WTC11 (cell line): ENCODE measurements at regions not wholly inside any gene's neighbourhood (a gene's known extent, or its start where the extent isn't known, plus 50 kb on each side); places are given as distances from the start of the nearest gene placed in this dataset.
A peak's percentile ranks its signal among the peaks of the same experiment; 100 is the strongest.

Source experiments
- ATAC-seq: fragments of 200-7000 bp; cut with Tn5 transposase; 2 replicates; pipeline ENCODE4 v1.10.0; 2021; ENCODE audit warnings: mild to moderate bottlenecking, moderate library complexity
- CTCF ChIA-PET: fragments of 300-600 bp; sonication (Branson Sonifier 250); formaldehyde crosslinking; loops from one replicate; lab custom pipeline; 2021; ENCODE audit warnings: antibody characterized with exemption; lab: Charles Lee
- POLR2A ChIA-PET: fragments of 350-600 bp; sonication (Branson Sonifier 250); formaldehyde crosslinking; loops from one replicate; lab custom pipeline; 2021; ENCODE audit warnings: antibody characterized with exemption; lab: Charles Lee
- DNase-seq: peaks from one replicate; pipeline ENCODE4 v3.0.0; 2021; ENCODE audit warnings: low spot score
- H3K27ac Mint-ChIP-seq: 2 replicates; pipeline ENCODE4 v1.8.0; 2021; ENCODE audit warnings: mixed read lengths
- H3K27me3 Mint-ChIP-seq: 2 replicates; pipeline ENCODE4 v1.8.0; 2021; ENCODE audit warnings: low read depth, mild to moderate bottlenecking, moderate library complexity, mixed read lengths
- H3K36me3 Mint-ChIP-seq: 2 replicates; pipeline ENCODE4 v1.8.0; 2021; ENCODE audit warnings: mixed read lengths
- H3K4me1 Mint-ChIP-seq: 2 replicates; pipeline ENCODE4 v1.8.0; 2022; ENCODE audit warnings: mixed read lengths
- H3K4me3 Mint-ChIP-seq: 2 replicates; pipeline ENCODE4 v1.8.0; 2021; ENCODE audit warnings: mild to moderate bottlenecking, moderate library complexity, mixed read lengths
- H3K9me3 Mint-ChIP-seq: 2 replicates; pipeline ENCODE4 v1.8.0; 2021; ENCODE audit warnings: mixed read lengths
- ATF1 ChIP-seq: sonication (generic); formaldehyde crosslinking; IDR thresholded peaks from 2 replicates; pipeline ENCODE4 v1.8.1; 2023; ENCODE audit warnings: mild to moderate bottlenecking, moderate library complexity, missing genetic modification reagents
- CREB1 ChIP-seq: sonication (generic); formaldehyde crosslinking; IDR thresholded peaks from 2 replicates; pipeline ENCODE4 v1.8.0; 2023; ENCODE audit warnings: mild to moderate bottlenecking, missing genetic modification reagents
- JUN ChIP-seq: sonication (generic); formaldehyde crosslinking; IDR thresholded peaks from 2 replicates; pipeline ENCODE4 v1.8.0; 2023; ENCODE audit warnings: mild to moderate bottlenecking, missing genetic modification reagents
- MYBL2 ChIP-seq: sonication (generic); formaldehyde crosslinking; IDR thresholded peaks from 2 replicates; pipeline ENCODE4 v1.8.1; 2023; ENCODE audit warnings: mild to moderate bottlenecking, moderate library complexity, missing genetic modification reagents
- NR3C1 ChIP-seq: sonication (generic); formaldehyde crosslinking; conservative IDR thresholded peaks from 2 replicates; pipeline ENCODE4 v1.8.1; 2023; ENCODE audit warnings: low read depth, mild to moderate bottlenecking, missing genetic modification reagents
- PRRX2 ChIP-seq: fragments of 250-450 bp; sonication (Bioruptor Pico); IDR thresholded peaks from 2 replicates; pipeline ENCODE4 v1.8.0; 2021; ENCODE audit warnings: mild to moderate bottlenecking
- TCF7 ChIP-seq: sonication (generic); formaldehyde crosslinking; IDR thresholded peaks from 2 replicates; pipeline ENCODE4 v1.8.0; 2022; ENCODE audit warnings: mild to moderate bottlenecking, low read depth, missing genetic modification reagents, moderate library complexity
- TEAD1 ChIP-seq: sonication (generic); formaldehyde crosslinking; IDR thresholded peaks from 2 replicates; pipeline ENCODE4 v1.8.0; 2022; ENCODE audit warnings: mild to moderate bottlenecking, missing genetic modification reagents
- ZNF138 ChIP-seq: sonication (generic); formaldehyde crosslinking; conservative IDR thresholded peaks from 2 replicates; pipeline ENCODE4 v1.8.1; 2022; ENCODE audit warnings: mild to moderate bottlenecking, moderate library complexity, missing genetic modification reagents
- ZNF219 ChIP-seq: sonication (generic); formaldehyde crosslinking; IDR thresholded peaks from 2 replicates; pipeline ENCODE4 v1.8.0; 2023; ENCODE audit warnings: missing genetic modification reagents, mild to moderate bottlenecking, borderline replicate concordance
- ZNF232 ChIP-seq: sonication (generic); formaldehyde crosslinking; IDR thresholded peaks from 2 replicates; pipeline ENCODE4 v1.8.0; 2022; ENCODE audit warnings: mild to moderate bottlenecking, missing genetic modification reagents
- ZNF396 ChIP-seq: fragments of 250-450 bp; sonication (Bioruptor Pico); IDR thresholded peaks from 2 replicates; pipeline ENCODE4 v1.8.0; 2021; ENCODE audit warnings: mild to moderate bottlenecking, moderate library complexity, borderline replicate concordance
- TF ChIP-seq, protein P1 (sequence below): sonication (generic); formaldehyde crosslinking; IDR thresholded peaks from 2 replicates; pipeline ENCODE4 v1.8.1; 2023; ENCODE audit warnings: mild to moderate bottlenecking, missing genetic modification reagents, moderate library complexity
- TF ChIP-seq, protein P2 (sequence below): sonication (generic); formaldehyde crosslinking; IDR thresholded peaks from 2 replicates; pipeline ENCODE4 v1.8.1; 2023; ENCODE audit warnings: mild to moderate bottlenecking, missing genetic modification reagents, moderate library complexity
- TF ChIP-seq, protein P3 (sequence below): sonication (generic); formaldehyde crosslinking; IDR thresholded peaks from 2 replicates; pipeline ENCODE4 v1.8.1; 2022; ENCODE audit warnings: missing genetic modification reagents, borderline replicate concordance
- TF ChIP-seq, protein P4 (sequence below): sonication (generic); formaldehyde crosslinking; conservative IDR thresholded peaks from 2 replicates; pipeline ENCODE4 v1.8.1; 2023; ENCODE audit warnings: mild to moderate bottlenecking, low read depth, missing genetic modification reagents, moderate library complexity
- TF ChIP-seq, protein P5 (sequence below): fragments of 250-450 bp; sonication (Bioruptor Pico); IDR thresholded peaks from 2 replicates; pipeline ENCODE4 v1.9.0; 2021; ENCODE audit warnings: mild to moderate bottlenecking, borderline replicate concordance
- TF ChIP-seq, protein P6 (sequence below): sonication (generic); formaldehyde crosslinking; IDR thresholded peaks from 2 replicates; pipeline ENCODE4 v1.8.0; 2023; ENCODE audit warnings: missing genetic modification reagents
- TF ChIP-seq, protein P7 (sequence below): fragments of 200-600 bp; IDR thresholded peaks from 2 replicates; pipeline ENCODE4 v1.8.0; 2022; ENCODE audit warnings: antibody characterized with exemption
- TF ChIP-seq, protein P8 (sequence below): sonication (generic); formaldehyde crosslinking; IDR thresholded peaks from 2 replicates; pipeline ENCODE4 v1.8.1; 2022; ENCODE audit warnings: low read depth, mild to moderate bottlenecking, moderate library complexity, missing genetic modification reagents, borderline replicate concordance

DNA sequence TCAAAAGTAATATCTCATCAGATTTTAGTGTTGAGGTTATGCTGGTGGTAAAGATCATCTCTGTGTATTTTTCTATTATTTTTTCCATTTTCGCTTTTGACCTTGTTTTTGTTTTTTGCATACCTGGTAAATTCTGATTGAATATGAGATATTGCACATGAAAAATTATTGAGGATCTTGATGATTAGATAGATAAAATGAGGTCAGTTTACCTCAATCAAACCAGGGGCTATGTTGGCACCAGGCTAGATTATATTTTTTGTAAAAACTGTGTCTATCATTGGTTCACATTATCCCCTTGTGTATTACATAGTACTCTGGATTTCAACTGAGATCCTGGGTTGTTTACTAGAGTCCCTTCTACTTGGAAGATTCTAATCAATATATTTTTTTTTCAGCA lies 774.9 kb upstream of the ZNF608 start (continued):
- TF ChIP-seq, protein P1, sequence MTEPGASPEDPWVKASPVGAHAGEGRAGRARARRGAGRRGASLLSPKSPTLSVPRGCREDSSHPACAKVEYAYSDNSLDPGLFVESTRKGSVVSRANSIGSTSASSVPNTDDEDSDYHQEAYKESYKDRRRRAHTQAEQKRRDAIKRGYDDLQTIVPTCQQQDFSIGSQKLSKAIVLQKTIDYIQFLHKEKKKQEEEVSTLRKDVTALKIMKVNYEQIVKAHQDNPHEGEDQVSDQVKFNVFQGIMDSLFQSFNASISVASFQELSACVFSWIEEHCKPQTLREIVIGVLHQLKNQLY (CRISPR knock-in tag) = no peak
- TF ChIP-seq ZNF232 (CRISPR knock-in tag) (no peak), PRRX2 (CRISPR knock-in tag) (no peak)

DNA sequence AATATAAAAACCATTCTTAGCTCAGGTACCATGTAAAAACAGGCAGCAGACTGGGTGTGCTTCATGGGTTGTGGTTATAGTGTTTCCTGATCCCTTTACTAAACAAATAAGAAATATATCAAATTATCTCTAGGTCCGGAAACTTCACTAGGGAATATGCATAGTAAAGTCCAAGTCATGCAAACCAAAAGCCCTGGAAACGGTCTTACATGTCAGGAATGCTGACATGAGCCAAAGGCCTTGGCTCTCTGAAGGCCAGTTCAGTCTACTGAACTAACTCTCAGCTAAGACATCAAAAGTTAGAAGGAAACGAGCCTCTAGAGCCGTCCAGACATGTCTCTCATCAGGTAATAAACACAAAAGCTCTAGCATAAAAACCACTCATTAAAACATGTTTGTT lies 778.9 kb upstream of the ZNF608 start:
- no peak overlapping the region for H3K27ac Mint-ChIP-seq
- DNase-seq = no peak
- TF ChIP-seq JUN (CRISPR knock-in tag) (no peak), ZNF396 (CRISPR knock-in tag) (no peak), MYBL2 (CRISPR knock-in tag) (no peak), TEAD1 (no peak)
- TF ChIP-seq, protein P2, sequence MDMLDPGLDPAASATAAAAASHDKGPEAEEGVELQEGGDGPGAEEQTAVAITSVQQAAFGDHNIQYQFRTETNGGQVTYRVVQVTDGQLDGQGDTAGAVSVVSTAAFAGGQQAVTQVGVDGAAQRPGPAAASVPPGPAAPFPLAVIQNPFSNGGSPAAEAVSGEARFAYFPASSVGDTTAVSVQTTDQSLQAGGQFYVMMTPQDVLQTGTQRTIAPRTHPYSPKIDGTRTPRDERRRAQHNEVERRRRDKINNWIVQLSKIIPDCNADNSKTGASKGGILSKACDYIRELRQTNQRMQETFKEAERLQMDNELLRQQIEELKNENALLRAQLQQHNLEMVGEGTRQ (CRISPR knock-in tag) = no peak
- TF ChIP-seq, protein P3, sequence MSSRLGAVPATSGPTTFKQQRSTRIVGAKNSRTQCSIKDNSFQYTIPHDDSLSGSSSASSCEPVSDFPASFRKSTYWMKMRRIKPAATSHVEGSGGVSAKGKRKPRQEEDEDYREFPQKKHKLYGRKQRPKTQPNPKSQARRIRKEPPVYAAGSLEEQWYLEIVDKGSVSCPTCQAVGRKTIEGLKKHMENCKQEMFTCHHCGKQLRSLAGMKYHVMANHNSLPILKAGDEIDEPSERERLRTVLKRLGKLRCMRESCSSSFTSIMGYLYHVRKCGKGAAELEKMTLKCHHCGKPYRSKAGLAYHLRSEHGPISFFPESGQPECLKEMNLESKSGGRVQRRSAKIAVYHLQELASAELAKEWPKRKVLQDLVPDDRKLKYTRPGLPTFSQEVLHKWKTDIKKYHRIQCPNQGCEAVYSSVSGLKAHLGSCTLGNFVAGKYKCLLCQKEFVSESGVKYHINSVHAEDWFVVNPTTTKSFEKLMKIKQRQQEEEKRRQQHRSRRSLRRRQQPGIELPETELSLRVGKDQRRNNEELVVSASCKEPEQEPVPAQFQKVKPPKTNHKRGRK = no peak
- TF ChIP-seq, protein P4, sequence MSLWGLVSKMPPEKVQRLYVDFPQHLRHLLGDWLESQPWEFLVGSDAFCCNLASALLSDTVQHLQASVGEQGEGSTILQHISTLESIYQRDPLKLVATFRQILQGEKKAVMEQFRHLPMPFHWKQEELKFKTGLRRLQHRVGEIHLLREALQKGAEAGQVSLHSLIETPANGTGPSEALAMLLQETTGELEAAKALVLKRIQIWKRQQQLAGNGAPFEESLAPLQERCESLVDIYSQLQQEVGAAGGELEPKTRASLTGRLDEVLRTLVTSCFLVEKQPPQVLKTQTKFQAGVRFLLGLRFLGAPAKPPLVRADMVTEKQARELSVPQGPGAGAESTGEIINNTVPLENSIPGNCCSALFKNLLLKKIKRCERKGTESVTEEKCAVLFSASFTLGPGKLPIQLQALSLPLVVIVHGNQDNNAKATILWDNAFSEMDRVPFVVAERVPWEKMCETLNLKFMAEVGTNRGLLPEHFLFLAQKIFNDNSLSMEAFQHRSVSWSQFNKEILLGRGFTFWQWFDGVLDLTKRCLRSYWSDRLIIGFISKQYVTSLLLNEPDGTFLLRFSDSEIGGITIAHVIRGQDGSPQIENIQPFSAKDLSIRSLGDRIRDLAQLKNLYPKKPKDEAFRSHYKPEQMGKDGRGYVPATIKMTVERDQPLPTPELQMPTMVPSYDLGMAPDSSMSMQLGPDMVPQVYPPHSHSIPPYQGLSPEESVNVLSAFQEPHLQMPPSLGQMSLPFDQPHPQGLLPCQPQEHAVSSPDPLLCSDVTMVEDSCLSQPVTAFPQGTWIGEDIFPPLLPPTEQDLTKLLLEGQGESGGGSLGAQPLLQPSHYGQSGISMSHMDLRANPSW = no peak
- ChIA-PET POLR2A (no interaction called here), CTCF (interaction anchor here (0.5 kb wide), 1 partner anchor 15 kb away, joined by 4 read pairs; no protein-coding TSS in a partner anchor)
- no peak for ATAC-seq
- no peaks in the 10 kb centered on the region; the same call in 1 of the 2 replicates for H3K27me3 Mint-ChIP-seq
- peaks cover 20% of the 10 kb centered on the region for H3K4me1 Mint-ChIP-seq
- H3K36me3 Mint-ChIP-seq = no peaks in the 10 kb centered on the region
- H3K4me3 Mint-ChIP-seq = no peak overlapping the region
- no peaks in the 10 kb centered on the region for H3K9me3 Mint-ChIP-seq

DNA sequence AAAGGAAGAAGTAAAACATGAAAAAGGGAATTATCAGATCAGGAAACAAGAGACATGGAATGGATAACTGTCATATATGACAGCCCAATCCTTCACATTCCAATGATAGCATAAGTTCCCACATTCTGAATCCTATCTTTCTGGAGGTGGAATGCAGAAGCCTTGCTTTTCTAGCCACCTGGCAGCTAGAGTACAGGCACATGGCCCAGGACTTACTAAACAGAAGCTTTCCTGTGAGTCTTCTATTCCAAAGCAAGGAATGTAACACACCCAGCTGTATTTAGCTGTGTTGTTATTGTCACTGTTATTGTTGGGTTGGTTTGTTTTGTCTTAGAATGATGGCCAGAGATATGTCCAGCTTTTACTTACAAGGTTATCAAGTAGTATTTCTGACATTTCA lies 780.5 kb upstream of the ZNF608 start:
- Mint-ChIP-seq H3K27me3 (no peaks in the 10 kb centered on the region), H3K36me3 (no peaks in the 10 kb centered on the region), H3K4me1 (peaks cover 20% of the 10 kb centered on the region), H3K9me3 (no peaks in the 10 kb centered on the region), H3K27ac (peak overlapping the region; percentile 30; the same call in 1 of the 2 replicates), H3K4me3 (no peak overlapping the region)
- ChIA-PET POLR2A (no interaction called here), CTCF (no interaction called here)
- DNase-seq = no peak
- no peak for ATAC-seq
- TF ChIP-seq ATF1 = no peak
- TF ChIP-seq ZNF219 (CRISPR knock-in tag) = no peak
- TF ChIP-seq, protein P5, sequence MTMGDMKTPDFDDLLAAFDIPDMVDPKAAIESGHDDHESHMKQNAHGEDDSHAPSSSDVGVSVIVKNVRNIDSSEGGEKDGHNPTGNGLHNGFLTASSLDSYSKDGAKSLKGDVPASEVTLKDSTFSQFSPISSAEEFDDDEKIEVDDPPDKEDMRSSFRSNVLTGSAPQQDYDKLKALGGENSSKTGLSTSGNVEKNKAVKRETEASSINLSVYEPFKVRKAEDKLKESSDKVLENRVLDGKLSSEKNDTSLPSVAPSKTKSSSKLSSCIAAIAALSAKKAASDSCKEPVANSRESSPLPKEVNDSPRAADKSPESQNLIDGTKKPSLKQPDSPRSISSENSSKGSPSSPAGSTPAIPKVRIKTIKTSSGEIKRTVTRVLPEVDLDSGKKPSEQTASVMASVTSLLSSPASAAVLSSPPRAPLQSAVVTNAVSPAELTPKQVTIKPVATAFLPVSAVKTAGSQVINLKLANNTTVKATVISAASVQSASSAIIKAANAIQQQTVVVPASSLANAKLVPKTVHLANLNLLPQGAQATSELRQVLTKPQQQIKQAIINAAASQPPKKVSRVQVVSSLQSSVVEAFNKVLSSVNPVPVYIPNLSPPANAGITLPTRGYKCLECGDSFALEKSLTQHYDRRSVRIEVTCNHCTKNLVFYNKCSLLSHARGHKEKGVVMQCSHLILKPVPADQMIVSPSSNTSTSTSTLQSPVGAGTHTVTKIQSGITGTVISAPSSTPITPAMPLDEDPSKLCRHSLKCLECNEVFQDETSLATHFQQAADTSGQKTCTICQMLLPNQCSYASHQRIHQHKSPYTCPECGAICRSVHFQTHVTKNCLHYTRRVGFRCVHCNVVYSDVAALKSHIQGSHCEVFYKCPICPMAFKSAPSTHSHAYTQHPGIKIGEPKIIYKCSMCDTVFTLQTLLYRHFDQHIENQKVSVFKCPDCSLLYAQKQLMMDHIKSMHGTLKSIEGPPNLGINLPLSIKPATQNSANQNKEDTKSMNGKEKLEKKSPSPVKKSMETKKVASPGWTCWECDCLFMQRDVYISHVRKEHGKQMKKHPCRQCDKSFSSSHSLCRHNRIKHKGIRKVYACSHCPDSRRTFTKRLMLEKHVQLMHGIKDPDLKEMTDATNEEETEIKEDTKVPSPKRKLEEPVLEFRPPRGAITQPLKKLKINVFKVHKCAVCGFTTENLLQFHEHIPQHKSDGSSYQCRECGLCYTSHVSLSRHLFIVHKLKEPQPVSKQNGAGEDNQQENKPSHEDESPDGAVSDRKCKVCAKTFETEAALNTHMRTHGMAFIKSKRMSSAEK (CRISPR knock-in tag) = no peak
- TF ChIP-seq CREB1 (CRISPR knock-in tag) = no peak
- no peak for TF ChIP-seq TCF7 (CRISPR knock-in tag)
- TF ChIP-seq, protein P6, sequence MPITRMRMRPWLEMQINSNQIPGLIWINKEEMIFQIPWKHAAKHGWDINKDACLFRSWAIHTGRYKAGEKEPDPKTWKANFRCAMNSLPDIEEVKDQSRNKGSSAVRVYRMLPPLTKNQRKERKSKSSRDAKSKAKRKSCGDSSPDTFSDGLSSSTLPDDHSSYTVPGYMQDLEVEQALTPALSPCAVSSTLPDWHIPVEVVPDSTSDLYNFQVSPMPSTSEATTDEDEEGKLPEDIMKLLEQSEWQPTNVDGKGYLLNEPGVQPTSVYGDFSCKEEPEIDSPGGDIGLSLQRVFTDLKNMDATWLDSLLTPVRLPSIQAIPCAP (CRISPR knock-in tag) = no peak
- TF ChIP-seq ZNF138 (CRISPR knock-in tag) = no peak
- no peak for TF ChIP-seq NR3C1 (CRISPR knock-in tag)
- TF ChIP-seq, protein P7, sequence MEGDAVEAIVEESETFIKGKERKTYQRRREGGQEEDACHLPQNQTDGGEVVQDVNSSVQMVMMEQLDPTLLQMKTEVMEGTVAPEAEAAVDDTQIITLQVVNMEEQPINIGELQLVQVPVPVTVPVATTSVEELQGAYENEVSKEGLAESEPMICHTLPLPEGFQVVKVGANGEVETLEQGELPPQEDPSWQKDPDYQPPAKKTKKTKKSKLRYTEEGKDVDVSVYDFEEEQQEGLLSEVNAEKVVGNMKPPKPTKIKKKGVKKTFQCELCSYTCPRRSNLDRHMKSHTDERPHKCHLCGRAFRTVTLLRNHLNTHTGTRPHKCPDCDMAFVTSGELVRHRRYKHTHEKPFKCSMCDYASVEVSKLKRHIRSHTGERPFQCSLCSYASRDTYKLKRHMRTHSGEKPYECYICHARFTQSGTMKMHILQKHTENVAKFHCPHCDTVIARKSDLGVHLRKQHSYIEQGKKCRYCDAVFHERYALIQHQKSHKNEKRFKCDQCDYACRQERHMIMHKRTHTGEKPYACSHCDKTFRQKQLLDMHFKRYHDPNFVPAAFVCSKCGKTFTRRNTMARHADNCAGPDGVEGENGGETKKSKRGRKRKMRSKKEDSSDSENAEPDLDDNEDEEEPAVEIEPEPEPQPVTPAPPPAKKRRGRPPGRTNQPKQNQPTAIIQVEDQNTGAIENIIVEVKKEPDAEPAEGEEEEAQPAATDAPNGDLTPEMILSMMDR = no peak
- TF ChIP-seq, protein P8, sequence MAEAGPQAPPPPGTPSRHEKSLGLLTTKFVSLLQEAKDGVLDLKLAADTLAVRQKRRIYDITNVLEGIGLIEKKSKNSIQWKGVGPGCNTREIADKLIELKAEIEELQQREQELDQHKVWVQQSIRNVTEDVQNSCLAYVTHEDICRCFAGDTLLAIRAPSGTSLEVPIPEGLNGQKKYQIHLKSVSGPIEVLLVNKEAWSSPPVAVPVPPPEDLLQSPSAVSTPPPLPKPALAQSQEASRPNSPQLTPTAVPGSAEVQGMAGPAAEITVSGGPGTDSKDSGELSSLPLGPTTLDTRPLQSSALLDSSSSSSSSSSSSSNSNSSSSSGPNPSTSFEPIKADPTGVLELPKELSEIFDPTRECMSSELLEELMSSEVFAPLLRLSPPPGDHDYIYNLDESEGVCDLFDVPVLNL = no peak
